ENCODE measurements at regions not wholly inside any gene's neighbourhood (a gene's known extent, or its start where the extent isn't known, plus 50 kb on each side); places are given as distances from the start of the nearest gene placed in this dataset.
"Not testable (repeated sequence)": the region's sequence is repeated elsewhere in the genome, so short reads cannot be mapped to it uniquely, and the experiment has no call there.

DNA sequence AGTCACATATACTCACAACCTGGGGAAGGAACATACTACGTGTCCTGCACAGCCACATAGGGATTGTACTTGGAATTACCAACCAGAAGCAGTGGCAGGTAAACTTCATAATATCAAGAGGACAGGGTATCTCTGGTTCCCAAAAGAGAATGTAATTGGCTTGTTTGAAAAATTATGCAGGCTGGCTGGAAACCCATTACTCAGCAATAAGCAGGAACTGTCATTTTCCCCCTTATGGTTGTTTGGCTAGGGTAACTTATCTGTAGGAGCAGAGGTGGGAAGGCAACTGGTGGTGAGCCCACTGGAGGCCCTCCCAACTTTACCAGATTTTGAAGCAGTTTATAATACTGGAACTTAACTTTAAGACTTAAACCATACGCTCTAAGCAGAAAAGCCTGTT lies 924.1 kb downstream of the LRRIQ3 start:
- DNase-seq (ENCODE audit: low read depth) = no peak

- not testable (repeated sequence) for DNase-seq (ENCODE audit: low read depth)
Observed at GRCh38 chr1:73245196-73245595, 952.8 kb downstream of the LRRIQ3 start.

DNA sequence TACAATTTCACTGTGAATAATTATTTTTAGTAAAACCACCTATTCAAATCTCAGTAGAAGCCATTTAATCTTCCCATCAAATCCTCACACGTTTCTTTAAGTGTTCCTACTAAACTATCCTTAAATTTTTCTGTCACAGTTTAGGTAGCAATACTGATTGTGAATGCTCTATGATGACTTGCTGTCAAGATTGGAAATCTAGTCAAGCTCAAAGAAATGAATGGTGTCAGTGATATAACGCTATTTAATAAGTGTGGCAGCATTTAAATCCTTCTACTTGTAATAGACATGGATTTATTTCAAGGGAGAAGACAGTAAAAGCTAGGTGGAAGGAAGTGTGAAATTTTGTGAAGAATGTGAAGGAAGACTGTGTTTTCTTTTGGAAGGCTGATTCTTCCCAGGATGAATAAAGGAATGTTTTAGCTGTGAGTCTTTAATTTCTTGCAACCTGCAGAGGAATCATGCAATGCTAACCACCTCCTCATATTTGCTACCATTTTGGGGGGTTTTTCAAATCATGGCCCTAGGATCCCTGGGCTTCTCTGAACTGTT lies 936.7 kb upstream of the NEGR1 start:
- DNase-seq (ENCODE audit: low read depth) = no peak

DNA sequence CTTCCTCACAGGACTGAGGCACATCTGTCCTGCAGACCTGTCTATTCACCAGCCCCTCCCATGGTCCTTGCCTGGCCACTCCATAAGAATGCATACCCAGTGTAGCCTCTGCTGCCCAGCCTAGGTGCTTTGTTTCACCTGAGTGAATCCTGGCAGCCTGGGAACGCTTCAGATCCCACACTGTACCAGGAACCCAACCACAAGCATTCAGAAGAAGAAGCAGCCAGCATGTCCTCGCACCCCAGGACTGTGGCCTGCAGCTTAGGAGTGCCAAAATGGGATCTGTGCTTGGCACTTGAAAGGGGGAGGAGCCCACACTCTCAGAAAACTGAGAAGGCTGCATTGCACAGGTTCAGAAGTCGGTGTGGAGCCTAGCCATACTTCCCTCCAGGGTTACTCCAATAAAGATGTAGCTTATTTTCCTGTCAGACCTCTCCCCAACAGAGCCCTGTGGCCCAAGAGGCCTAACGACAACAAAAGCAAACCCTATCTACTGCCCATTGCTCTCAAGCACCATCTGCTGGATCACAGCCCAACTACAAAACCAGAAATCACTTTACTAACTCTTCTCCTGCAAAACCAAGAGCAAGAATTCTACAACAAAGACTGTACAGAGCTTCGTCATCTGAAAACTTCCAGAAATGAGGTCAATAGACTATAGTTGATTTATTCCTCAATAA lies 923.1 kb upstream of the NEGR1 start:
- no peak for DNase-seq (ENCODE audit: low read depth)

DNA sequence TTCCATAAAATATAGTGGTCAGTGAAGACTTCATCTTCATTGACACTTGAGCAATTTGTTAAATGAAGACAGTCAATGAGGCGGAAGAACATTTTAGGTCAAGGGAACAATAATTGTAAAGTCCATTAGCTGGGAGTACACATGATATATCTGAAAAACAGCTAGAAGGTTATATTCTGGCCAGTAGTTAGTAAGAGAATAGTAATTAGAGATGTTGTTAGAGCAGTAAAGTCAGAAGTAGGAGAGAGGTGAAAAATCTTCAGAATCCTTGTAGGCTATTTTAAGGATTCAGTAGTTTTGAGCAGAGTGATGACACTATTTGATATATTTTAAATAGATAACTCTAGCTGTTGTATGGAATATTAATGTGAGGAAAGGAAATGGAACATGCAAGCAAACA lies 915.6 kb upstream of the NEGR1 start:
- DNase-seq (ENCODE audit: low read depth) = no peak

DNA sequence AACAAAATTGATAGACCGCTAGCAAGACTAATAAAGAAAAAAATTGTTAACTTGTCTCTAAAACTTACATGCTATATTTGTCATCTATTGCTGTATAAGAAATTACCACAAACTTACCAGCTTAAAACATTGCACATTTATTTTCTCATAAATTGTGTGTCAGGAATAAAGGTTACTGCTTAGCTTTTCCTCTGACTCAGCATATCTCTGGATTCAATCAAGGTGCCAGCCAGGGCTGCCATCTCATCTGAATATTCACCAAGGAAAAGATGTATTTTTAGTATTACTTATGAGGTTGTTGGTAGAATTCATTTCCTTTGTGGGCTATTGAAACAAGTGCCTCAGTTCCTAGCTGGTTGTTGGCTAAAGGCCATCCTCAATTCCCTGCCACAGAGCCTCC lies 912.6 kb upstream of the NEGR1 start:
- DNase-seq (ENCODE audit: low read depth) = no peak

GRCh38 chr1:73183581-73183980 lies 901.2 kb upstream of the NEGR1 start:
- DNase-seq (ENCODE audit: low read depth) = not testable (repeated sequence)

DNA sequence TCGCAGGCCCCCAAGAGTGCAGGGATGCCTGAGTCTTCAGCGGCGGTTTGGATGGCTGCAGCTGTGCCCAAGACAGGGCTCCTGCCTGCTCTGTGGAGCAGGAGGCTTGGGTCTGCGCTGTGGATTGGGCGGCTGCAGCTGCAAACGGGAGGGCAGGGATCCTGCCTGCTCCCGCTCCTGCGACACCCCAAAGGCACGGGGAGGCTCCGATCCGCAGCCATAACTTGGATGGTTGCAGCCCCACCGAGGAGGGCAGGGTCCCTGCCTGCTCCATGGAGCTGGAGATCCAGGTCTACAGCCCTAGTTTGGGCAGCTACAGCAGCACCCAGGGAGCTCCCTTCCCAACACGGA lies 898.8 kb upstream of the NEGR1 start:
- DNase-seq (ENCODE audit: low read depth) = no peak

DNA sequence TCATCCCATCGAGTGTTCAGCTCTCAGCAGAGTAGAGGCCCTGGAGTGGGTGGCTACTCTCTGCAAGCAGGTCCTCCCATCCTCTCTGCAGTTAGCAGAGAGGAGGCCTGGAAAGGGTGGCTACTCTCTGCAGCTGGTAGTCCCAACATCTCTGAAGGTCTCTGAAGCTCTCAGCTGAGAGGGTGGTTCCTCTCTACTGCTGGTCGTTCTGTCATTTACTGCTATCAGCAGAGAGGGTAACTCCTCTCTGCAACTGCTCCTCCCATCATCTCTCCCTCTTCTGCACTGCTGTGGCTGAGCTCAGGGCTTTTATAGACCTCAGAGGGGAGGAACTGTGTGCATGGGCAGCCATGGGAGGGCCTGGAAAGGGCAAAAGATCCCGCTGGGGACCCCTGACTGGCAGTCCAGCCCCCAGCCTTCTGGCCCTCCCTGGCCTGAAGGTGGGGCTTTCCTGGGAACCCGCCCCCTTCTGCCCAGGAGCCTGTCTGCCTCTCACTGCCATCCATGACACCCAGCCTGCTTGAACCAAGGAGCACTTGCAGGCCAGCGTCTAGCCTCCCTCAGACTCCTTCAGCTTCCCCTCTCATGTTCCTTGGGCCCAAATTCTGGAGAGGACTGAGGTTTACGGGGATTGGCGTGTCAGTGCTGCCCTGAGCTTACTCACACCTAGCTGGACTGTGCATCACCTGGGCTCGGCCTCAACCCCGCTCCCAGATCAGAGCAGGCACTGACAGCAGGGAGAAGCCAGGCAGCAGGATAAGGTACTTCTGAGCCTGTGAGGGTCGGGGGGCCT lies 898.3 kb upstream of the NEGR1 start:
- DNase-seq (ENCODE audit: low read depth) = no peak

DNA sequence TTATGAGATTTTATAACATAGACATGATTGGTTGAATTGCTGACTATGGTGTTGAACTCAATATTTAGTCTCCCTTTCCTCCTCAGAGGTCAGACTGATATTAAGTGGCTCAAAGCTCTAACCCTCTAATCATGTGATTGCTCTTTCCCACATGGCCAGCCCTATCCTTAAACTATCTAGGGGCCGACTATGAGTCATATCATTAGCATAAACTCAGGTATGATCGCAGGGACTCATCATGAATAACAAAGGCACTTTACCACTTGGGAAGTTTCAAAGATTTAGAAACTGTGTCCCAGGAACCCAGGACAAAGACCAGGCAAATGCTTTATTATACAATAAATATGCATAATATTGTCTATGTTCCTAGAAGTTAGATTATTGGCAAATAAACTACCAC lies 894.6 kb upstream of the NEGR1 start:
- no peak for DNase-seq (ENCODE audit: low read depth)

GRCh38 chr1:73167009-73167657 lies 884.8 kb upstream of the NEGR1 start:
- DNase-seq (ENCODE audit: low read depth) = no peak

DNA sequence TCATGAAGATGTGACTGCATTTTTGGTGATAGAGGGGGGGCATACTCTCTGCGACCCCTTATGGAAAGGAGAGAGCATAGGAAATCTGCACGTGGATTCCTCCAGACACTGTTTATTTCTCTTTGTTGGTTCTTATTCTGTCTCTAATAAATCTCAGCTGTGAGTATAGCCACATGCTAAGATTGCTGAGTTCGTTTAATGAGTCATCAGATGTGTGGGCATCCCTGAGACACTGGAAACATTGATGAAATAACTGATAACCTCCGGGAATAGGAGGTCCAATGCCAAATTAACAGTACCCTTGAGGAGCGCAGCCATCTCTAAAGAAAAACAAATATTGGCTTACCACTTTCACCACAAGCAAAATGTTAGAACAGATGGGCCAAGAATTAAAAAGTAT lies 880.2 kb upstream of the NEGR1 start:
- peak; percentile 1 for DNase-seq (ENCODE audit: low read depth)

DNA sequence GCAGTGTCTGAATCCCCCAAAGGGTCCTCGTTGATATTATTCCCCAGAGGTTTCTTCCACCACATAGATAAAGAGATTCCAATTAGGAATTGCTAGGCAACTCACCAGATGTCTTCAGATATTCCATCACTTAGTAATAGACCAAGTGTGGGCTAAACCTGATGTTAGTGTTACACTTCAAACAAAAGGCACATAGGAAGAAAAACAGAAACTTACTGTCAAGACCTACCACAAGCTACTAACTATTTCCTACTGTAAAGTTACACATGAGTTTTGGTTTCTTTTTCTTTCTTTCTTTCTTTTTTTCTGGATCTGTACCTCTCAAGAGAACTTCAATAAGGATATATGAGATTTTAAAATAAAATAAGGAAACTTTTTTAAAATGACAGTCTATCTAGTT lies 879.1 kb upstream of the NEGR1 start:
- DNase-seq (ENCODE audit: low read depth) = no peak

DNA sequence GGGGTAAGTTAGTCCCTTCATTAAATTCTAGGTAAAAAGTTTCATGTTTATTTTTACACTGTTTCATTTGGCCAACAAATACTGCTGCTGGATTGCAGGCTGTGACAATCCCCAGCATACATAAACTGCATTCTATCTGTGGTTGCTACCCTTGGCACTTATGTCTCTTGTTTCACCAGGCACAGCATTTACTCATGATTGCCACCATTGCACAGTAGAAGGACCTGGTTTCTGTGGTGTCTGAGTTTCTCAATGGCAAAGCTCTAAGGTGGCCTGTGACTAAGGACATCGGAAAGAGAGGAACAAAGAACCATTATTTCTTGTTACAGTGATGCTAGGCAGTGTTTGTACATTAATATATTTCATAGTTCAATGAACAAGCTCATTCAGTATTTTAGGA lies 878.4 kb upstream of the NEGR1 start:
- DNase-seq (ENCODE audit: low read depth) = no peak

- DNase-seq (ENCODE audit: low read depth) = no peak
Observed at GRCh38 chr1:73144311-73144710, 862.0 kb upstream of the NEGR1 start.

GRCh38 chr1:73136975-73137374 lies 854.6 kb upstream of the NEGR1 start:
- no peak for DNase-seq (ENCODE audit: low read depth)

DNA sequence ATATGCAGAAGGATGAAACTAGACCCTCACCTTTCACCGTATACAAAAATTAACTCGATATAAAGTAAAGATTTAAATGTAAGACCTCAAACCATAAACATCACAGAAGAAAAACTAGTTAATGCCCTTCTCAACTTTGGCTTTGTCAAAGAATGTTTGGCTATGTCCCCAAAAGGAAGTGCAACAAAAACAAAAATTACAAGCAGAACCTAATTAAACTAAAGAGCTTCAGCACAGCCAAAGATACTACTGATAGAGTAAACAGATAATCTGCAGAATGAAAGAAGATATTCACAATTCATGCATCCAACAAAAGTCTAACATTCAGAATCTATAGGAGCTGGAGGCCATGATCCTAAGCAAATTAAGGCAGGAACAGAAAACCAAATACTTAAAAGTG lies 824.6 kb upstream of the NEGR1 start:
- no peak for DNase-seq (ENCODE audit: low read depth)

DNA sequence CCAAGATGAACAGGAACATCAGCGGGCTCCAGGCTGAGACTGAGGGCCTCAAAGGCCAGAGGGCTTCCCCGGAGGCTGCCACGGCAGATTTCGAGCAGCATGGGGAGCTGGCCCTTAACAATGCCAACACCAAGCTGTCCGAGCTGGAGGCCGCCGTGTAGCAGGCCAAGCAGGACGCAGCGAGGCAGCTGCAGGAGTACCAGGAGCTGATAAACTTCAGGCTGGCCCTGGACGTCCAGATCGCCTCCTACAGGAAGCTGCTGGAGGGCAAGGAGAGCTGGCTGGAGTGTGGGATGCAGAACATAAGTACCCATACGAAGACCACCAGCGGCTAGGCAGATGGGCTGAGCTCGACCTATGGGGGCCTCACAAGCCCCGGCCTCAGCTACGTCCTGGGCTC lies 823.4 kb upstream of the NEGR1 start:
- DNase-seq (ENCODE audit: low read depth) = no peak

GRCh38 chr1:73104749-73105148 lies 822.4 kb upstream of the NEGR1 start:
- no peak for DNase-seq (ENCODE audit: low read depth)

- DNase-seq (ENCODE audit: low read depth) = no peak
Observed at GRCh38 chr1:73100216-73100615, 817.9 kb upstream of the NEGR1 start.

GRCh38 chr1:73097917-73098316 lies 815.6 kb upstream of the NEGR1 start:
- no peak for DNase-seq (ENCODE audit: low read depth)

DNA sequence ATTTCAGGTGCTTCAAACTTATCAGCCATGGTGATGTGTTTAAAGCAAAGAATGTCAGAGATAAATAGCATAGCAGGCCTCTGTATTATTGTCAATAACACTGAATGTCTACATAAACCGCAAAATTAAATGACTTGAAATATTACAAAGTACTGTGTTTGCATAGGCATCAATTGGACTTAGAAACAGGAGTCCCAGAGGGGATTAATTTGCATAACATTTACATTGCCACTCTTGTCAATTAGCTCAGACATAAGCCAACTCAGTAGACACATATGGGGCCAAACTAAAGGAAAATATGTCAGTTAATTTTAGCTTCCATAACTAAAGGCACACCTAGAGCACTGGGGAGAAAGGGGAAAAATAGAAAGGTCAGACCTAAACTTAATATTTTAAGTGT lies 814.5 kb upstream of the NEGR1 start:
- DNase-seq (ENCODE audit: low read depth) = no peak

DNA sequence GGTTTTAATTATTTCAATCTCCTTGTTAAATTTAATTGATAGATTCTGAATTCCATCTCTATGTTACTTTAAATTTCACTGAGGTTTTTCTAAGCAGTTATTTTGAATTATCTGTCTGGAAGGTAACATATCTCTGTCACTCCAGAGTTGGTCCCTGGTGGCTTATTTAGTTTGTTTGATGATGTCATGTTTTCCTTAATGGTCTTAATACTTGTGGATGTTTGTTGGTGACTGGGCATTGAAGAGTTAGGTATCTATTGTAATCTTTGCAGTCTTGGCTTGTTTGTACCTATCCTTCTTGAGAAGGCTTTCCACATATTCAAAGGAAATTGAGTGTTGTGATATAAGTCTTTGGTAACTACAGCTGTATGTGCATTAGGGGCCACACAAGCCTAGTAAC lies 810.0 kb upstream of the NEGR1 start:
- no peak for DNase-seq (ENCODE audit: low read depth)

Measured in LHCN-M2 (cell line).